HEK293 (cell line): ENCODE measurements at regions not wholly inside any gene's neighbourhood (a gene's known extent, or its start where the extent isn't known, plus 50 kb on each side); places are given as distances from the start of the nearest gene placed in this dataset.

Source experiments
- CTCF ChIP-seq: fragments of 450-650 bp; formaldehyde crosslinking; IDR thresholded peaks from 2 replicates; pipeline ENCODE4 v1.5.1; 2016; ENCODE audit warnings: missing biosample characterization, missing genetic modification characterization
- PRDM10 ChIP-seq: fragments of 450-650 bp; formaldehyde crosslinking; IDR thresholded peaks from 2 replicates; pipeline ENCODE4 v1.5.1; 2016; ENCODE audit warnings: missing biosample characterization, missing genetic modification characterization
- ZBTB21 ChIP-seq: fragments of 450-650 bp; formaldehyde crosslinking; IDR thresholded peaks from 2 replicates; pipeline ENCODE4 v1.5.1; 2017; ENCODE audit warnings: missing biosample characterization, missing genetic modification characterization
- ZNF184 ChIP-seq: fragments of 450-650 bp; IDR thresholded peaks from 2 replicates; pipeline ENCODE4 v1.5.1; 2018; ENCODE audit warnings: missing biosample characterization, mild to moderate bottlenecking, missing genetic modification characterization
- ZNF324 ChIP-seq: fragments of 450-650 bp; formaldehyde crosslinking; IDR thresholded peaks from 2 replicates; pipeline ENCODE4 v1.5.1; 2016; ENCODE audit warnings: missing biosample characterization, missing genetic modification characterization
- ZNF501 ChIP-seq: fragments of 450-650 bp; formaldehyde crosslinking; IDR thresholded peaks from 2 replicates; pipeline ENCODE4 v1.5.1; 2016; ENCODE audit warnings: missing biosample characterization, missing genetic modification characterization

GRCh38 chr16:58801838-58802237, 67.7 kb upstream of the GOT2 start:
- TF ChIP-seq ZNF184 = no peak
- TF ChIP-seq PRDM10 (tag by site-specific recombination) = no peak
- no peak for TF ChIP-seq ZNF324 (tag by site-specific recombination)
- TF ChIP-seq ZNF501 (tag by site-specific recombination) = no peak
- TF ChIP-seq ZBTB21 (tag by site-specific recombination) = no peak
- no peak for TF ChIP-seq CTCF (tag by site-specific recombination)
